Type B pancreatic cell (in vitro differentiated cells): ENCODE measurements at regions not wholly inside any gene's neighbourhood (a gene's known extent, or its start where the extent isn't known, plus 50 kb on each side); places are given as distances from the start of the nearest gene placed in this dataset.
"Not testable (repeated sequence)": the region's sequence is repeated elsewhere in the genome, so short reads cannot be mapped to it uniquely, and the experiment has no call there.

Experiments
- DNase-seq: peaks from one replicate; pipeline ENCODE4 v3.0.0; 2021; ENCODE audit warnings: mixed read lengths; ENCODE audit not compliant: unreplicated experiment; ENCODE audit errors: extremely low spot score
- H3K27ac Mint-ChIP-seq: 2 replicates; pipeline ENCODE4 v1.8.0; 2021; ENCODE audit warnings: mild to moderate bottlenecking, mixed read lengths
- H3K27me3 Mint-ChIP-seq: 2 replicates; pipeline ENCODE4 v1.8.0; 2021; ENCODE audit warnings: mixed read lengths
- H3K36me3 Mint-ChIP-seq: 2 replicates; pipeline ENCODE4 v1.8.0; 2021; ENCODE audit warnings: mixed read lengths
- H3K4me1 Mint-ChIP-seq: one replicate; pipeline ENCODE4 v1.8.0; 2021; ENCODE audit warnings: mixed read lengths; ENCODE audit not compliant: unreplicated experiment
- H3K4me3 Mint-ChIP-seq: 2 replicates; pipeline ENCODE4 v1.8.0; 2021; ENCODE audit warnings: mild to moderate bottlenecking, mixed read lengths
- H3K9me3 Mint-ChIP-seq: 2 replicates; pipeline ENCODE4 v1.8.0; 2021; ENCODE audit warnings: mixed read lengths
- TF ChIP-seq, protein P1 (sequence below): fragments of 200-600 bp; sonication (generic); conservative IDR thresholded peaks from 2 replicates; pipeline ENCODE4 v1.5.0; 2021; ENCODE audit warnings: antibody characterized with exemption, mild to moderate bottlenecking

DNA sequence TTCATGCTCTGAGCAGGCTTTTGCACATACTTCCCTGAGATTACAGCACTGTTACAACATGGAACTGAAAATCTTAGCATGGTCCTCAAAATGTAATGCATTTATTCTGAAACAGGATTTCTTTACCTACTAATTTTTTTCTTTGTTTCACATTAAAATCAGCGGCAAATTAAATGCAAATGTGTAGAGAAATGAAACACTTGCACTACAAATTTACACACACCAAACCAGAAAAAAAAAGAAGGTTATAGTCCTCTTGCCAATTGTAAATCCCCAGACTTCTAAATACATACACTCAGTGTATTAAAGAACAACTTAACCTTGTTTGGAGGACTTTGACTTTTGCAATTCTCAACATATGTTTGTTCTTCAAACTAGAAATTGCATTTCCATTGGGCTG, 210.9 kb upstream of the TBX18 start:
- H3K36me3 Mint-ChIP-seq: no peaks in the 10 kb centered on the region
- DNase-seq: no peak
- no peaks in the 10 kb centered on the region for H3K4me1 Mint-ChIP-seq
- no peak overlapping the region for H3K4me3 Mint-ChIP-seq
- TF ChIP-seq, protein P1, sequence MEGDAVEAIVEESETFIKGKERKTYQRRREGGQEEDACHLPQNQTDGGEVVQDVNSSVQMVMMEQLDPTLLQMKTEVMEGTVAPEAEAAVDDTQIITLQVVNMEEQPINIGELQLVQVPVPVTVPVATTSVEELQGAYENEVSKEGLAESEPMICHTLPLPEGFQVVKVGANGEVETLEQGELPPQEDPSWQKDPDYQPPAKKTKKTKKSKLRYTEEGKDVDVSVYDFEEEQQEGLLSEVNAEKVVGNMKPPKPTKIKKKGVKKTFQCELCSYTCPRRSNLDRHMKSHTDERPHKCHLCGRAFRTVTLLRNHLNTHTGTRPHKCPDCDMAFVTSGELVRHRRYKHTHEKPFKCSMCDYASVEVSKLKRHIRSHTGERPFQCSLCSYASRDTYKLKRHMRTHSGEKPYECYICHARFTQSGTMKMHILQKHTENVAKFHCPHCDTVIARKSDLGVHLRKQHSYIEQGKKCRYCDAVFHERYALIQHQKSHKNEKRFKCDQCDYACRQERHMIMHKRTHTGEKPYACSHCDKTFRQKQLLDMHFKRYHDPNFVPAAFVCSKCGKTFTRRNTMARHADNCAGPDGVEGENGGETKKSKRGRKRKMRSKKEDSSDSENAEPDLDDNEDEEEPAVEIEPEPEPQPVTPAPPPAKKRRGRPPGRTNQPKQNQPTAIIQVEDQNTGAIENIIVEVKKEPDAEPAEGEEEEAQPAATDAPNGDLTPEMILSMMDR: no peak
- H3K27me3 Mint-ChIP-seq: no peaks in the 10 kb centered on the region
- H3K9me3 Mint-ChIP-seq: no peaks in the 10 kb centered on the region
- H3K27ac Mint-ChIP-seq: no peak overlapping the region

DNA sequence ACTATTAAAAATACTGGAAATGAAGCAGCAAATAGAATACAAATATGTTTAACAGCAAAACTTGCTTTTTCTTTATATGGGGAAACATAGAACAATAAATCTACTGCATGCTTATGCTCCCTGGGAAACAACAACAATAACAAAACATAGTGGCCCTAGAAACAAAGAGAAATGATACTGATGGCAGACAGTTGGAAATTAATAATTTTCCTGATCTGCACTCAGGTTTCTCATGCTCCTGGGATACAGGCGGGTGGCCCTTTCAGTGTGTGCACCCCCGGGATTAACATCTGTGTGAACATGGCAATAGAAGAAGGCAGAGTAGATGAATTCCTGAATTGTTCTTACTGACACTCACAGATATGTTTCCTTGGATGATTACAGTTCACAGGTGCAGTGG, 209.2 kb upstream of the TBX18 start:
- Mint-ChIP-seq H3K27ac (no peak overlapping the region), H3K4me3 (no peak overlapping the region), H3K4me1 (no peaks in the 10 kb centered on the region), H3K9me3 (no peaks in the 10 kb centered on the region), H3K27me3 (no peaks in the 10 kb centered on the region), H3K36me3 (no peaks in the 10 kb centered on the region)
- TF ChIP-seq, protein P1: no peak
- no peak for DNase-seq

DNA sequence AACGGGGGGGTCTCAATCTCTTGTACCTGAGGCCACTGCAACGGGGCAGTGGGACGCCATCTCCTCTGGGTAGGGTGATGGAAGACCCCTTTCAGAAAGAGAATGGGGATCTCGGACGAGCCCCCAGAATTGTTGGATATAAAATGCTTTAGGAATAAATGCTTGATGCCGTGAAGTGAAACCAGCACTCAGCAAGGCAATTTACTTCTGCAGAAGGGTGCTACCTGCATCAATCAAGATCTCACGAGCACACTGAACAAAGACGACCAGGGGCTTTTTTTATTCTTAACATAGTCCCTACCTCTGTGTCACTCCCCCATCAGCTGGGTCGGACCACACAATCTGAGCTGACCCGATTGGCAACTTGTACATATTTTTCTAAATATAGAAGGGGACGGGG, 203.6 kb upstream of the TBX18 start:
- no peak for DNase-seq
- H3K4me3 Mint-ChIP-seq: no peak overlapping the region
- TF ChIP-seq, protein P1: no peak
- no peaks in the 10 kb centered on the region for H3K27me3 Mint-ChIP-seq
- H3K4me1 Mint-ChIP-seq: no peaks in the 10 kb centered on the region
- H3K27ac Mint-ChIP-seq: no peak overlapping the region
- no peaks in the 10 kb centered on the region for H3K36me3 Mint-ChIP-seq
- H3K9me3 Mint-ChIP-seq: peaks cover 5% of the 10 kb centered on the region

DNA sequence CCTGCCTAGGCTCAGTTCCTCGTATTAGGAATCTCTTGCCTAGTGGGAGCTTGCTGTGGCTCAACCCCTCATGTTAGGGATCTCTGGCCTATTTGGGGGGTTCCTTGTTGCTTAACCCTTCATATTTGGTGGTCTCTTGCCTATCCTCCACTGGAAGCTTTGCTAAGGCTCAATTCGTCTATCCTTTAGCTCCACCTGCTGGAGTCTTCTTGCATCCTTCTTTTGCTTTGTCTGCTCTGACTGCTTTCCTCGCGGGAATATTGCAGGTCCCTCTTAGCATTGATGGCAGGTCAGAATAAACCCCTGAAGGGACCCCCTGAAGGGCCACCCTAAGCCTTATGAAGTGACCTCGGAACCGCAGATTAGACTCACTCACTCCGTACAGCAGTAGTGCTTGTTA, 203.0 kb upstream of the TBX18 start:
- DNase-seq: no peak
- Mint-ChIP-seq H3K9me3 (peaks cover 5% of the 10 kb centered on the region), H3K27ac (no peak overlapping the region), H3K27me3 (no peaks in the 10 kb centered on the region), H3K4me3 (no peak overlapping the region), H3K4me1 (no peaks in the 10 kb centered on the region), H3K36me3 (no peaks in the 10 kb centered on the region)
- TF ChIP-seq, protein P1: peak; percentile 76

DNA sequence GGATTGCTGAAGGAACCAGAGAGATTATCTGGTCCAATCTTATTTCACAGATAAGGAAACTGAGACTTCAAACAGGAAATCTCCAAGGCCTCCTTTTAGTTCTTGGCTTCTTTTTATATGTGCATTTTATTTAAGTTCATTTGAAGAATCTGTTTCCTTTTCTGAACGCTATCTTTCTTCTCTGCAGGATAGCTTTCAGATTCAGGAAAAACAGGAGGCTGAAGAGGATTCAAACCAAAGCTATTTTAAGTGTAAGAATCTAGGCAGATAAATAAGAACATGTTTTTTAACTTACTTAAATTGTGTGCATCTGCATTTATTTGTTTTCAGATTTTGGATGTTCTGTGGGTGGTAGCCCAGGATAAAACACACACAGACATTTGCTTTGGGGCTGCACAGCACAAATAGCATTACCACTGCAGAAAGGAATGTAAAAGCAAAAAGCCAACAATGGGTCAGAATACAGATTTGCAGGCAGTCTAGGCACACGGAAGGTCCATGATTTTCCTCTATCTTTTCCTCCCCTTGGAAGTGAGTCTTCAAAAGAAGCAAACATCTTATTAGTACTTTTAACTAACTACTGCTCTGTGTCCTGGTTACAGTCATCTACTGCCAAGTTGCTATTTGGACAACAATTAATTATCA, 188.8 kb upstream of the TBX18 start:
- Mint-ChIP-seq H3K4me1 (no peaks in the 10 kb centered on the region), H3K27ac (no peak overlapping the region), H3K36me3 (no peaks in the 10 kb centered on the region), H3K9me3 (peaks cover 4% of the 10 kb centered on the region), H3K4me3 (no peak overlapping the region), H3K27me3 (no peaks in the 10 kb centered on the region)
- DNase-seq: no peak
- TF ChIP-seq, protein P1: no peak

DNA sequence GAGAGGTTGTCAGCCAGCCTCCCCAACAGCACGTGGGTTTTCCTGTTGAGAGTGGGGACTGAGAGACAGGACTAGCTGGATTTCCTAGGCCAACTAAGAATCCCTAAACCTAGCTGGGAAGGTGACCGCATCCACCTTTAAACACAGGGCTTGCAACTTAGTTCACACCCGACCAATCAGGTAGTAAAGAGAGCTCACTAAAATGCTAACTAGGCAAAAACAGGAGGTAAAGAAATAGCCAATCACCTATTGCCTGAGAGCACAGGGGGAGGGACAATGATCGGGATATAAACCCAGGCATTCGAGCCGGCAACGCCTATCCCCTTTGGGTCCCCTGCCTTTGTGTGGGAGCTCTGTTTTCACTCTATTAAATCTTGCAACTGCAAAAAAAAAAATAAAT, 180.5 kb upstream of the TBX18 start:
- H3K4me1 Mint-ChIP-seq, H3K36me3 Mint-ChIP-seq, H3K4me3 Mint-ChIP-seq, H3K9me3 Mint-ChIP-seq, H3K27me3 Mint-ChIP-seq, DNase-seq, H3K27ac Mint-ChIP-seq: not testable (repeated sequence)
